ENCODE measurements at regions not wholly inside any gene's neighbourhood (a gene's known extent, or its start where the extent isn't known, plus 50 kb on each side); places are given as distances from the start of the nearest gene placed in this dataset.

DNA sequence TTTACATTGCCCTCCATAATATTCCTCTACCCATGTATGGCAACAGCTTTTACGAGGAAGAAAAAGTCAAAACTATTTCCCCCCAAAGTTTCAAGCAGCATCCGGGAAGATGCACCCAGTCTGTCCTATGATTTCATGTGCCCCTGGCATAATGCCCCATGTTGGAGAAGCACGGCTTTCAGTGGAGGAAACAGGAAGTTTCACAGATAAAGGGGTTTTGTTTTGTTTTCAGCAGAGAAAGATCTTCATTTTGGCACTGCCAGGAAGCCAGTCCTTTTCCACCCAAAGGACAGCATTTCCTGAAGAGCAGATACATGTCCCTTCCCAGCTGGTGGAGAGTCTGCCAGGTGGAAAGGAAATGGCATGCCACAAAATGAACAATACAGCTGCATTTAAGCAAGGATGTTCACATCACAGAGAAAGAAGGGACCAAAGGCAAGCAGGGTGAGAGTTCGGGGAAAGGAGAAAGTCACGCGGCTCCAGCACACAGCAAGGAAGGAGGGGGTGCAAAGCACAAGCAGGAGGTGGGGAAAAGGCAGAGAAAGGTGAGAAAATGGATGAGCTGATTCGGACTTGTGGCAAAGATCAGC is 95.3 kb upstream of the HIVEP3 start:
- TF ChIP-seq SUZ12 (IDR thresholded peaks at IDR 0.05; ENCODE audit: extremely low read depth, insufficient read depth, insufficient read length) (no peak), YY1 (IDR thresholded peaks at IDR 0.05; ENCODE audit: insufficient read depth, insufficient read length) (no peak), ZNF274 (IDR thresholded peaks at IDR 0.05; ENCODE audit: low read depth, low read length) (no peak)

Data from NT2/D1 (cell line).